Right lobe of liver (tissue), 4 donors: ENCODE measurements at regions not wholly inside any gene's neighbourhood (a gene's known extent, or its start where the extent isn't known, plus 50 kb on each side); places are given as distances from the start of the nearest gene placed in this dataset.

Experiments used
- CTCF ChIP-seq, 4 donors: fragments of 200-600 bp in 3 of 4; fragments of 450-650 bp in 1 of 4; IDR thresholded peaks; one replicate each; pipeline versions ENCODE4 v1.5.1 to v1.8.0; 2016 to 2022; ENCODE audit warnings: antibody characterized with exemption in 4 of 4, mild to moderate bottlenecking in 2 of 4
- POLR2A ChIP-seq: fragments of 450-650 bp; IDR thresholded peaks from one replicate; pipeline ENCODE4 v1.6.1; 2017; ENCODE audit warnings: antibody characterized with exemption, mild to moderate bottlenecking
- donor health status: DM: no; HTN: no; CAD: no.
- donor health status: DM: no; HTN: no; CAD: no.
- donor health status: DM: no; HTN: yes; CAD: no.

DNA sequence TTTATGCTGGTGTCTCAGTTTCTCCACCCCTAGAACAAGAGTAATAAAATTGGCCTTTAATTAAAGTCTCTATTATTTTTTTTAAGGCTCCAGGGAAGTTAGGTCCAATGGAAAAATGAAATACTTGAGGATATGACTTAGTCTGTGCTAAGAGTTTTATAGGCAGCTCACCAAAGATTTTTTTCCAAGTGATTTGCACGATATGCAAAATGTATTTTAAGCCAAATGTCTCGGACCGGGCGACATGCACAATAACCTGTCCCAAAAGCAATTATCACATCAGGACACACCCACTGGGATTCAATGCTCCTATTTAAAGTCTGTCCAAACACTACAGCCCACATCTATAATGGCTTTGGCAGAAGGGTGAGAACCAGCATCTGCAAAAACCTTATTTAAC, 136.1 kb upstream of the ANKH start:
- TF ChIP-seq POLR2A, result no peak
- TF ChIP-seq CTCF (IDR thresholded peaks at IDR 0.05), result no peak
